GM12878 (cell line): ENCODE measurements at regions not wholly inside any gene's neighbourhood (a gene's known extent, or its start where the extent isn't known, plus 50 kb on each side); places are given as distances from the start of the nearest gene placed in this dataset.

Source experiments
- EZH2 ChIP-seq: IDR thresholded peaks from 2 replicates; pipeline ENCODE4 v1.6.1; 2012; ENCODE audit warnings: low read depth, mild to moderate bottlenecking, control low read depth, inconsistent platforms, low read length, borderline replicate concordance; ENCODE audit not compliant: control insufficient read depth
- GATAD2B ChIP-seq: fragments of 450-650 bp; conservative IDR thresholded peaks from 2 replicates; pipeline ENCODE4 v1.6.1; 2017; ENCODE audit warnings: low read depth, mild to moderate bottlenecking, moderate library complexity
- HCFC1 ChIP-seq: fragments of 150-350 bp; IDR thresholded peaks from 2 replicates; pipeline ENCODE4 v1.6.1; 2014; ENCODE audit warnings: low read length
- MYC ChIP-seq: IDR thresholded peaks from 2 replicates; pipeline ENCODE4 v1.6.1; 2011; ENCODE audit warnings: mild to moderate bottlenecking, low read length, moderate library complexity, inconsistent platforms; ENCODE audit not compliant: insufficient read depth, insufficient replicate concordance, insufficient read length, severe bottlenecking
- RAD21 ChIP-seq: IDR thresholded peaks from 2 replicates; pipeline ENCODE4 v1.6.1; 2011; ENCODE audit warnings: mild to moderate bottlenecking, low read depth, low read length, moderate library complexity; ENCODE audit not compliant: insufficient read depth
- SMARCA5 ChIP-seq: fragments of 450-650 bp; IDR thresholded peaks from 2 replicates; pipeline ENCODE4 v1.6.1; 2017; ENCODE audit warnings: mild to moderate bottlenecking
- SP1 ChIP-seq: IDR thresholded peaks from one replicate; pipeline ENCODE4 v1.6.1; 2011; ENCODE audit warnings: low read depth, low read length
- YY1 ChIP-seq: IDR thresholded peaks from 2 replicates; pipeline ENCODE4 v1.6.1; 2011; ENCODE audit warnings: low read depth, mild to moderate bottlenecking, low read length
- TF ChIP-seq, protein P1 (sequence below): fragments of 450-650 bp; conservative IDR thresholded peaks from 2 replicates; pipeline ENCODE4 v1.6.1; 2017; ENCODE audit warnings: mild to moderate bottlenecking, moderate library complexity
- TF ChIP-seq, protein P2 (sequence below), 3 experiments: IDR thresholded peaks in 2 of 3; conservative IDR thresholded peaks in 1 of 3; 2 replicates each; pipeline ENCODE4 v1.5.1; 2011; ENCODE audit warnings: low read depth in 3 of 3, low read length in 3 of 3, mild to moderate bottlenecking in 3 of 3, control low read depth in 2 of 3, moderate library complexity in 2 of 3, inconsistent platforms in 1 of 3, mixed read lengths in 1 of 3; ENCODE audit not compliant: control insufficient read depth in 2 of 3, insufficient read depth in 1 of 3; ENCODE audit errors: extremely low read depth in 1 of 3
- TF ChIP-seq, protein P3 (sequence below): IDR thresholded peaks from 2 replicates; pipeline ENCODE4 v1.6.1; 2011; ENCODE audit warnings: borderline replicate concordance, low read depth, mild to moderate bottlenecking, moderate library complexity, low read length; ENCODE audit not compliant: insufficient read depth, poor library complexity, severe bottlenecking
- TF ChIP-seq, protein P4 (sequence below): IDR thresholded peaks from 2 replicates; pipeline ENCODE4 v1.6.1; 2012; ENCODE audit warnings: low read depth, low read length, improper control_type of control experiment
- TF ChIP-seq, protein P5 (sequence below): IDR thresholded peaks from 2 replicates; pipeline ENCODE4 v1.6.1; 2012; ENCODE audit warnings: low read length, inconsistent platforms

DNA sequence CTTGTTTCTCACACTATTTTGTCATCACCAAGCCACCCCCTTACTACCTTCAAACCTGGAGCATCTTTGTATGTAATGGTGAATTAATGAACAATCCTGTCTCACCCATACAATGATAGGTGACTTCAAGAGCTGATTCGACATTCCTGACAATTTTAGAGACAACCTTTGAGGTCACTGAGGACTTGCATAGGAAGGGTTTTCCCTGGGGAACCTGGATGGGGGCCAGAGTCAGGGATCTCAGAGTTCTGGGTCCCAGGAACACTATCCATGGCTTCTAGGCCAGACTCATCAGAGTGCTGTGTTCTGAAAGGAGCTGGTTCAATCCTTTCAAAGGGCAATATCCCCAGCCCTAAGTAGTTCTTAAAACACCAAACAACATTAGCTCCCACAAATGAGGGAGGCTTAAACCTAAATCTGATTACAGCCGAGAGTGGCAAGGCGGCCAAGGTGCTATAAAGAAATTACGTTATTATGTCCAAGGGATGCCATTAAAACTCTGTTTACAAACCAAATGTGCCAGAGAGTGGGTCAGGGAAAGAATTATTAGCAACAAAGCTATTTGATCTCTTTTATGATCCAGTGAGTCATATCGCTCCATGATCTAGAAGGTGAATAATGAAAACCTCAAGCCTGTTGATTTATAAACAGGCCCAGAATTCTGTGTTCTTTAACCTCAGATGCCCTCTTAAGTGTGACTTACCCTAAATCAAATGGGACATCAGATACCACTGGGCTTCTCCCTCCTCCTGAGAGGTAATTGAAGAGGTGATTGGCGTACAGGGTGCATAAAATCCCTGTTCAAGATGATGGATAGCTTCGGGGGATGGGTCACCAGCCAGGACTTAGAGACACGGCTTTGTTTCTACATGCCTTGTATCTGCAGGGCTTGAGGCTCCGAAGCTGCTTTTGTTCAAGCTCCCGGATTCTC is 230.2 kb upstream of the TBX3 start:
- TF ChIP-seq MYC (no peak), SP1 (no peak), GATAD2B (no peak), EZH2 (no peak), HCFC1 (no peak), SMARCA5 (no peak), YY1 (no peak), RAD21 (no peak)
- TF ChIP-seq, protein P1, sequence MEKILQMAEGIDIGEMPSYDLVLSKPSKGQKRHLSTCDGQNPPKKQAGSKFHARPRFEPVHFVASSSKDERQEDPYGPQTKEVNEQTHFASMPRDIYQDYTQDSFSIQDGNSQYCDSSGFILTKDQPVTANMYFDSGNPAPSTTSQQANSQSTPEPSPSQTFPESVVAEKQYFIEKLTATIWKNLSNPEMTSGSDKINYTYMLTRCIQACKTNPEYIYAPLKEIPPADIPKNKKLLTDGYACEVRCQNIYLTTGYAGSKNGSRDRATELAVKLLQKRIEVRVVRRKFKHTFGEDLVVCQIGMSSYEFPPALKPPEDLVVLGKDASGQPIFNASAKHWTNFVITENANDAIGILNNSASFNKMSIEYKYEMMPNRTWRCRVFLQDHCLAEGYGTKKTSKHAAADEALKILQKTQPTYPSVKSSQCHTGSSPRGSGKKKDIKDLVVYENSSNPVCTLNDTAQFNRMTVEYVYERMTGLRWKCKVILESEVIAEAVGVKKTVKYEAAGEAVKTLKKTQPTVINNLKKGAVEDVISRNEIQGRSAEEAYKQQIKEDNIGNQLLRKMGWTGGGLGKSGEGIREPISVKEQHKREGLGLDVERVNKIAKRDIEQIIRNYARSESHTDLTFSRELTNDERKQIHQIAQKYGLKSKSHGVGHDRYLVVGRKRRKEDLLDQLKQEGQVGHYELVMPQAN = no peak
- TF ChIP-seq, protein P2, sequence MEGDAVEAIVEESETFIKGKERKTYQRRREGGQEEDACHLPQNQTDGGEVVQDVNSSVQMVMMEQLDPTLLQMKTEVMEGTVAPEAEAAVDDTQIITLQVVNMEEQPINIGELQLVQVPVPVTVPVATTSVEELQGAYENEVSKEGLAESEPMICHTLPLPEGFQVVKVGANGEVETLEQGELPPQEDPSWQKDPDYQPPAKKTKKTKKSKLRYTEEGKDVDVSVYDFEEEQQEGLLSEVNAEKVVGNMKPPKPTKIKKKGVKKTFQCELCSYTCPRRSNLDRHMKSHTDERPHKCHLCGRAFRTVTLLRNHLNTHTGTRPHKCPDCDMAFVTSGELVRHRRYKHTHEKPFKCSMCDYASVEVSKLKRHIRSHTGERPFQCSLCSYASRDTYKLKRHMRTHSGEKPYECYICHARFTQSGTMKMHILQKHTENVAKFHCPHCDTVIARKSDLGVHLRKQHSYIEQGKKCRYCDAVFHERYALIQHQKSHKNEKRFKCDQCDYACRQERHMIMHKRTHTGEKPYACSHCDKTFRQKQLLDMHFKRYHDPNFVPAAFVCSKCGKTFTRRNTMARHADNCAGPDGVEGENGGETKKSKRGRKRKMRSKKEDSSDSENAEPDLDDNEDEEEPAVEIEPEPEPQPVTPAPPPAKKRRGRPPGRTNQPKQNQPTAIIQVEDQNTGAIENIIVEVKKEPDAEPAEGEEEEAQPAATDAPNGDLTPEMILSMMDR (IDR thresholded peaks at IDR 0.05 in 2 of 3, conservative IDR thresholded peaks at IDR 0.05 in 1 of 3; ENCODE audit: control insufficient read depth in 2 of 3, extremely low read depth in 1 of 3, insufficient read depth in 1 of 3, low read depth in 3 of 3, low read length in 3 of 3) = no peak
- TF ChIP-seq, protein P3, sequence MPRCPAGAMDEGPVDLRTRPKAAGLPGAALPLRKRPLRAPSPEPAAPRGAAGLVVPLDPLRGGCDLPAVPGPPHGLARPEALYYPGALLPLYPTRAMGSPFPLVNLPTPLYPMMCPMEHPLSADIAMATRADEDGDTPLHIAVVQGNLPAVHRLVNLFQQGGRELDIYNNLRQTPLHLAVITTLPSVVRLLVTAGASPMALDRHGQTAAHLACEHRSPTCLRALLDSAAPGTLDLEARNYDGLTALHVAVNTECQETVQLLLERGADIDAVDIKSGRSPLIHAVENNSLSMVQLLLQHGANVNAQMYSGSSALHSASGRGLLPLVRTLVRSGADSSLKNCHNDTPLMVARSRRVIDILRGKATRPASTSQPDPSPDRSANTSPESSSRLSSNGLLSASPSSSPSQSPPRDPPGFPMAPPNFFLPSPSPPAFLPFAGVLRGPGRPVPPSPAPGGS = no peak
- TF ChIP-seq, protein P4, sequence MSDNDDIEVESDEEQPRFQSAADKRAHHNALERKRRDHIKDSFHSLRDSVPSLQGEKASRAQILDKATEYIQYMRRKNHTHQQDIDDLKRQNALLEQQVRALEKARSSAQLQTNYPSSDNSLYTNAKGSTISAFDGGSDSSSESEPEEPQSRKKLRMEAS = no peak
- TF ChIP-seq, protein P5, sequence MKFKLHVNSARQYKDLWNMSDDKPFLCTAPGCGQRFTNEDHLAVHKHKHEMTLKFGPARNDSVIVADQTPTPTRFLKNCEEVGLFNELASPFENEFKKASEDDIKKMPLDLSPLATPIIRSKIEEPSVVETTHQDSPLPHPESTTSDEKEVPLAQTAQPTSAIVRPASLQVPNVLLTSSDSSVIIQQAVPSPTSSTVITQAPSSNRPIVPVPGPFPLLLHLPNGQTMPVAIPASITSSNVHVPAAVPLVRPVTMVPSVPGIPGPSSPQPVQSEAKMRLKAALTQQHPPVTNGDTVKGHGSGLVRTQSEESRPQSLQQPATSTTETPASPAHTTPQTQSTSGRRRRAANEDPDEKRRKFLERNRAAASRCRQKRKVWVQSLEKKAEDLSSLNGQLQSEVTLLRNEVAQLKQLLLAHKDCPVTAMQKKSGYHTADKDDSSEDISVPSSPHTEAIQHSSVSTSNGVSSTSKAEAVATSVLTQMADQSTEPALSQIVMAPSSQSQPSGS = no peak
